ENCODE measurements at regions not wholly inside any gene's neighbourhood (a gene's known extent, or its start where the extent isn't known, plus 50 kb on each side); places are given as distances from the start of the nearest gene placed in this dataset.

- Histone ChIP-seq H3K4me1 (peaks cover 0 to 4% (median 0%) of the 10 kb centered on the region in 4 donors), H3K27me3 (no peaks in the 10 kb centered on the region), H3K9me3 (no peaks in the 10 kb centered on the region), H3K27ac (no peak overlapping the region), H3K4me3 (no peak overlapping the region), H3K36me3 (no peaks in the 10 kb centered on the region)
- intact Hi-C loops (cut with DNase I), result no loop called here
- TF ChIP-seq EP300 (IDR thresholded peaks at IDR 0.05), result no peak
- TF ChIP-seq CTCF (IDR thresholded peaks at IDR 0.05), result no peak
- TF ChIP-seq POLR2A (IDR thresholded peaks at IDR 0.05), result no peak
- no peak for TF ChIP-seq POLR2AphosphoS5 (IDR thresholded peaks at IDR 0.05)
- 87 to 89% methylated on average over 13 of the region's 13 CpGs for WGBS, 2 donors
- DNase-seq, result no peak
Observed at GRCh38 chr5:135218790-135219568, 180.1 kb downstream of the MACROH2A1 start.

GRCh38 chr5:135218486-135218755 is 180.6 kb downstream of the MACROH2A1 start:
- intact Hi-C loops (cut with DNase I), result no loop called here
- no peak overlapping the region for H3K4me3 ChIP-seq
- TF ChIP-seq POLR2A (IDR thresholded peaks at IDR 0.05) (no peak), EP300 (IDR thresholded peaks at IDR 0.05) (no peak), CTCF (IDR thresholded peaks at IDR 0.05) (no peak), POLR2AphosphoS5 (IDR thresholded peaks at IDR 0.05) (no peak)
- 90 to 95% methylated on average over 3 of the region's 3 CpGs for WGBS, 2 donors
- H3K27ac ChIP-seq, result no peak overlapping the region
- no peak for DNase-seq
- no peaks in the 10 kb centered on the region for H3K36me3 ChIP-seq
- no peaks in the 10 kb centered on the region for H3K9me3 ChIP-seq
- H3K4me1 ChIP-seq, result peaks cover 0 to 4% (median 0%) of the 10 kb centered on the region in 4 donors
- H3K27me3 ChIP-seq, result no peaks in the 10 kb centered on the region

GRCh38 chr5:135217669-135218485 is 181.2 kb downstream of the MACROH2A1 start:
- WGBS, 2 donors, result 87 to 92% methylated on average over 11 of the region's 11 CpGs

GRCh38 chr5:135216471-135217343 is 182.3 kb downstream of the MACROH2A1 start:
- no peaks in the 10 kb centered on the region for H3K27me3 ChIP-seq
- no peak for DNase-seq
- H3K27ac ChIP-seq, result no peak overlapping the region
- H3K9me3 ChIP-seq, result no peaks in the 10 kb centered on the region
- TF ChIP-seq CTCF (IDR thresholded peaks at IDR 0.05) (no peak), POLR2AphosphoS5 (IDR thresholded peaks at IDR 0.05) (no peak), EP300 (IDR thresholded peaks at IDR 0.05) (no peak), POLR2A (IDR thresholded peaks at IDR 0.05) (no peak)
- H3K4me1 ChIP-seq, result peaks cover 0 to 12% (median 5%) of the 10 kb centered on the region in 4 donors
- no peak overlapping the region for H3K4me3 ChIP-seq
- no peaks in the 10 kb centered on the region for H3K36me3 ChIP-seq
- intact Hi-C loops (cut with DNase I), result no loop called here

More at GRCh38 chr5:135217669-135218485, 181.2 kb downstream of the MACROH2A1 start:
- no peaks in the 10 kb centered on the region for H3K9me3 ChIP-seq
- DNase-seq, result no peak
- peaks cover 0 to 4% (median under 1%) of the 10 kb centered on the region in 4 donors for H3K4me1 ChIP-seq
- intact Hi-C loops (cut with DNase I), result no loop called here
- no peaks in the 10 kb centered on the region for H3K36me3 ChIP-seq
- no peaks in the 10 kb centered on the region for H3K27me3 ChIP-seq
- H3K4me3 ChIP-seq, result no peak overlapping the region
- H3K27ac ChIP-seq, result no peak overlapping the region
- TF ChIP-seq POLR2AphosphoS5 (IDR thresholded peaks at IDR 0.05) (no peak), POLR2A (IDR thresholded peaks at IDR 0.05) (no peak), EP300 (IDR thresholded peaks at IDR 0.05) (no peak), CTCF (IDR thresholded peaks at IDR 0.05) (no peak)
